Keratinocyte (primary cell): ENCODE measurements at regions not wholly inside any gene's neighbourhood (a gene's known extent, or its start where the extent isn't known, plus 50 kb on each side); places are given as distances from the start of the nearest gene placed in this dataset.

Source experiments
- DNase-seq: peaks from one replicate; pipeline ENCODE4 v3.0.0-alpha.2; 2011; ENCODE audit warnings: low read depth, missing footprints, low spot score
- FAIRE-seq: peaks from 2 replicates; lab custom pipeline; 2011; peaks lifted over from hg19 to GRCh38; lab: Jason Lieb, UNC
- H2AFZ ChIP-seq: 2 replicates; pipeline ENCODE4 v1.6.0; 2012; ENCODE audit warnings: low read length, control low read depth, inconsistent platforms; ENCODE audit not compliant: control insufficient read depth
- H3K27ac ChIP-seq: 2 replicates; pipeline ENCODE4 v1.5.1; 2011; ENCODE audit warnings: low read length; ENCODE audit not compliant: control insufficient read depth, insufficient read depth
- H3K27me3 ChIP-seq: 3 replicates; pipeline ENCODE4 v1.6.0; 2011; ENCODE audit warnings: low read length; ENCODE audit not compliant: control insufficient read depth, insufficient read depth; ENCODE audit errors: extremely low read depth
- H3K36me3 ChIP-seq, 2 experiments: 2 replicates in 1 of 2; 3 replicates in 1 of 2; pipeline ENCODE4 v1.5.1; 2011; ENCODE audit warnings: low read length in 2 of 2, mild to moderate bottlenecking in 1 of 2; ENCODE audit not compliant: control insufficient read depth in 2 of 2, insufficient read depth in 2 of 2; ENCODE audit errors: extremely low read depth in 1 of 2
- H3K4me1 ChIP-seq: 3 replicates; pipeline ENCODE4 v1.5.1; 2011; ENCODE audit warnings: low read length; ENCODE audit not compliant: control insufficient read depth, insufficient read depth; ENCODE audit errors: extremely low read depth
- H3K4me2 ChIP-seq: 3 replicates; pipeline ENCODE4 v1.6.0; 2011; ENCODE audit warnings: low read depth, low read length; ENCODE audit not compliant: control insufficient read depth, insufficient read depth; ENCODE audit errors: extremely low read depth
- H3K4me3 ChIP-seq, 3 experiments: fragments of 200-600 bp in 1 of 3; sonication (generic) in 1 of 3; 2 replicates in 2 of 3; 3 replicates in 1 of 3; pipeline ENCODE4 v1.5.1; 2011 to 2016; ENCODE audit warnings: low read length in 3 of 3, mild to moderate bottlenecking in 3 of 3, control low read depth in 2 of 3, inconsistent platforms in 1 of 3, low read depth in 1 of 3, mixed read lengths in 1 of 3, mixed run types in 1 of 3, moderate library complexity in 1 of 3; ENCODE audit not compliant: control insufficient read depth in 2 of 3, insufficient read depth in 2 of 3; ENCODE audit errors: extremely low read depth in 1 of 3
- H3K79me2 ChIP-seq: 2 replicates; pipeline ENCODE4 v1.6.0; 2012; ENCODE audit warnings: low read length; ENCODE audit not compliant: control insufficient read depth, insufficient read depth
- H3K9ac ChIP-seq: 3 replicates; pipeline ENCODE4 v1.6.0; 2011; ENCODE audit warnings: low read length; ENCODE audit not compliant: control insufficient read depth, insufficient read depth; ENCODE audit errors: extremely low read depth
- H3K9me1 ChIP-seq: 3 replicates; pipeline ENCODE4 v1.6.0; 2011; ENCODE audit warnings: low read length; ENCODE audit not compliant: control insufficient read depth, insufficient read depth; ENCODE audit errors: extremely low read depth
- H3K9me3 ChIP-seq: 2 replicates; pipeline ENCODE4 v1.5.1; 2012; ENCODE audit warnings: low read depth, low read length; ENCODE audit not compliant: control insufficient read depth
- H4K20me1 ChIP-seq: 3 replicates; pipeline ENCODE4 v1.6.0; 2011; ENCODE audit warnings: low read length; ENCODE audit not compliant: control insufficient read depth, insufficient read depth; ENCODE audit errors: extremely low read depth
- CTCF ChIP-seq, 3 experiments: IDR thresholded peaks in 1 of 3; conservative IDR thresholded peaks in 1 of 3; optimal IDR thresholded peaks in 1 of 3; 2 replicates in 2 of 3; 3 replicates in 1 of 3; pipeline versions ENCODE3 to v1.5.1; 2011; ENCODE audit warnings: low read length in 3 of 3, mild to moderate bottlenecking in 3 of 3, moderate library complexity in 2 of 3, control low read depth in 1 of 3, inconsistent platforms in 1 of 3; ENCODE audit not compliant: insufficient read depth in 2 of 3; ENCODE audit errors: extremely low read depth in 1 of 3
- EZH2 ChIP-seq: IDR thresholded peaks from one replicate; pipeline ENCODE4 v1.6.1; 2012; ENCODE audit warnings: inconsistent platforms, mild to moderate bottlenecking, low read length, moderate library complexity
- dilution Hi-C: fragments of 300-500 bp; cut with MboI; formaldehyde crosslinking; loops from one replicate; pipeline ENCODE4 v1.7.0; 2020; ENCODE audit warnings: low sequenced_read_pairs; ENCODE audit not compliant: extremely low pct_ligation_motif_present

GRCh38 chr5:103436112-103436511 lies 126.5 kb downstream of the NUDT12 start:
- no peak overlapping the region for H3K4me3 ChIP-seq
- no peak for DNase-seq
- dilution Hi-C loops = no loop called here
- no peaks in the 10 kb centered on the region for H3K36me3 ChIP-seq
- no peaks in the 10 kb centered on the region for H4K20me1 ChIP-seq
- no peaks in the 10 kb centered on the region for H3K9me1 ChIP-seq
- no peaks in the 10 kb centered on the region for H3K9me3 ChIP-seq
- no peak for FAIRE-seq
- no peaks in the 10 kb centered on the region for H3K27me3 ChIP-seq
- H3K79me2 ChIP-seq = no peaks in the 10 kb centered on the region
- no peaks in the 10 kb centered on the region for H3K4me1 ChIP-seq
- H2AFZ ChIP-seq = no peak overlapping the region
- TF ChIP-seq CTCF (optimal IDR thresholded peaks at IDR 0.05 in 1 of 3, IDR thresholded peaks at IDR 0.05 in 1 of 3, conservative IDR thresholded peaks at IDR 0.05 in 1 of 3; ENCODE audit: extremely low read depth in 1 of 3, insufficient read depth in 2 of 3, low read length in 3 of 3) = no peak
- TF ChIP-seq EZH2 = no peak
- no peak overlapping the region for H3K4me2 ChIP-seq
- H3K27ac ChIP-seq = no peak overlapping the region
- no peak overlapping the region for H3K9ac ChIP-seq

- H3K4me2 ChIP-seq = no peak overlapping the region
- no peaks in the 10 kb centered on the region for H3K27me3 ChIP-seq
- no peak for FAIRE-seq
- dilution Hi-C loops = no loop called here
- H3K9ac ChIP-seq = no peak overlapping the region
- H3K79me2 ChIP-seq = no peaks in the 10 kb centered on the region
- no peaks in the 10 kb centered on the region for H3K9me1 ChIP-seq
- no peaks in the 10 kb centered on the region for H3K36me3 ChIP-seq
- no peaks in the 10 kb centered on the region for H4K20me1 ChIP-seq
- H3K4me3 ChIP-seq = no peak overlapping the region
- H3K9me3 ChIP-seq = no peaks in the 10 kb centered on the region
- no peaks in the 10 kb centered on the region for H3K4me1 ChIP-seq
- H3K27ac ChIP-seq = no peak overlapping the region
- no peak overlapping the region for H2AFZ ChIP-seq
- TF ChIP-seq EZH2 (no peak), CTCF (optimal IDR thresholded peaks at IDR 0.05 in 1 of 3, IDR thresholded peaks at IDR 0.05 in 1 of 3, conservative IDR thresholded peaks at IDR 0.05 in 1 of 3; ENCODE audit: extremely low read depth in 1 of 3, insufficient read depth in 2 of 3, low read length in 3 of 3) (no peak)
- DNase-seq = no peak
Measured at GRCh38 chr5:103435136-103435889, 127.3 kb downstream of the NUDT12 start.
